ENCODE measurements at regions not wholly inside any gene's neighbourhood (a gene's known extent, or its start where the extent isn't known, plus 50 kb on each side); places are given as distances from the start of the nearest gene placed in this dataset.

GRCh38 chr4:117844594-117844993 is 189.7 kb upstream of the NDST3 start:
- Histone ChIP-seq H3K4me3 (ENCODE audit: low read length, poor library complexity, severe bottlenecking) (no peak overlapping the region), H3K79me2 (ENCODE audit: insufficient read depth, low read length) (no peaks in the 10 kb centered on the region), H2AFZ (ENCODE audit: low read length) (no peak overlapping the region), H3K9me3 (ENCODE audit: insufficient read depth, low read depth, low read length) (no peaks in the 10 kb centered on the region), H3K36me3 (ENCODE audit: insufficient read depth, low read length) (no peaks in the 10 kb centered on the region), H3K4me2 (ENCODE audit: low read depth, low read length, poor library complexity, severe bottlenecking) (no peak overlapping the region), H3K27me3 (ENCODE audit: insufficient read depth, low read length, poor library complexity, severe bottlenecking) (no peaks in the 10 kb centered on the region), H3K9ac (ENCODE audit: low read depth, low read length, poor library complexity, severe bottlenecking) (no peak overlapping the region), H3K4me1 (ENCODE audit: insufficient read depth, low read length, poor library complexity, severe bottlenecking) (no peaks in the 10 kb centered on the region), H3F3A (ENCODE audit: low read depth) (no peaks in the 10 kb centered on the region), H3K9me2 (replicated peaks; ENCODE audit: low read depth, low read length) (no peaks in the 10 kb centered on the region), H4K20me1 (ENCODE audit: insufficient read depth, low read length, poor library complexity, severe bottlenecking) (no peaks in the 10 kb centered on the region)
- TF ChIP-seq EZH2phosphoT487 (IDR thresholded peaks at IDR 0.05; ENCODE audit: borderline replicate concordance) = no peak
- TF ChIP-seq, protein P1, sequence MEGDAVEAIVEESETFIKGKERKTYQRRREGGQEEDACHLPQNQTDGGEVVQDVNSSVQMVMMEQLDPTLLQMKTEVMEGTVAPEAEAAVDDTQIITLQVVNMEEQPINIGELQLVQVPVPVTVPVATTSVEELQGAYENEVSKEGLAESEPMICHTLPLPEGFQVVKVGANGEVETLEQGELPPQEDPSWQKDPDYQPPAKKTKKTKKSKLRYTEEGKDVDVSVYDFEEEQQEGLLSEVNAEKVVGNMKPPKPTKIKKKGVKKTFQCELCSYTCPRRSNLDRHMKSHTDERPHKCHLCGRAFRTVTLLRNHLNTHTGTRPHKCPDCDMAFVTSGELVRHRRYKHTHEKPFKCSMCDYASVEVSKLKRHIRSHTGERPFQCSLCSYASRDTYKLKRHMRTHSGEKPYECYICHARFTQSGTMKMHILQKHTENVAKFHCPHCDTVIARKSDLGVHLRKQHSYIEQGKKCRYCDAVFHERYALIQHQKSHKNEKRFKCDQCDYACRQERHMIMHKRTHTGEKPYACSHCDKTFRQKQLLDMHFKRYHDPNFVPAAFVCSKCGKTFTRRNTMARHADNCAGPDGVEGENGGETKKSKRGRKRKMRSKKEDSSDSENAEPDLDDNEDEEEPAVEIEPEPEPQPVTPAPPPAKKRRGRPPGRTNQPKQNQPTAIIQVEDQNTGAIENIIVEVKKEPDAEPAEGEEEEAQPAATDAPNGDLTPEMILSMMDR (conservative IDR thresholded peaks at IDR 0.05; ENCODE audit: low read length) = no peak

DNA sequence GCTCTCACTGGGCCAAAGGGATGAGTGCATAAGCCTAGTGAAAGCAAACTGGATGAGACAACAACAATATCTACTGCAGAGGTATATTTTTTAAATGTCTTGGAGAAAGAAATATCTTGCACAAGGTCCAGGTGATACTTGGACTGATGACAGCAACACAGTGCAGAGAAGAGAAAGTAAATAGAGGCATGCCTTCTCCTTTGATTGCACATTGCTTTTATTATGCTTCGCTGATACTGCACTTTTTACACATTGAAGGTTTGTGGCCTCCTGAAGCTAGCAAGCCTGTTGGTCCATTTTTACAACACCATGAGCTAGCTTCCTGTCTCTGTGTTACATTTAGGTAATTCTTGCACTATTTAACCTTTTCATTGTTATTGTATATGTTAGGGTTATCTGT is 189.0 kb upstream of the NDST3 start:
- Histone ChIP-seq H3K9me2 (replicated peaks; ENCODE audit: low read depth, low read length) (no peaks in the 10 kb centered on the region), H3K36me3 (ENCODE audit: insufficient read depth, low read length) (no peaks in the 10 kb centered on the region), H2AFZ (ENCODE audit: low read length) (no peak overlapping the region), H3K9me3 (ENCODE audit: insufficient read depth, low read depth, low read length) (no peaks in the 10 kb centered on the region), H3K27me3 (ENCODE audit: insufficient read depth, low read length, poor library complexity, severe bottlenecking) (no peaks in the 10 kb centered on the region), H4K20me1 (ENCODE audit: insufficient read depth, low read length, poor library complexity, severe bottlenecking) (no peaks in the 10 kb centered on the region), H3K4me2 (ENCODE audit: low read depth, low read length, poor library complexity, severe bottlenecking) (no peak overlapping the region), H3K4me3 (ENCODE audit: low read length, poor library complexity, severe bottlenecking) (no peak overlapping the region), H3K9ac (ENCODE audit: low read depth, low read length, poor library complexity, severe bottlenecking) (no peak overlapping the region), H3F3A (ENCODE audit: low read depth) (no peaks in the 10 kb centered on the region), H3K4me1 (ENCODE audit: insufficient read depth, low read length, poor library complexity, severe bottlenecking) (no peaks in the 10 kb centered on the region), H3K79me2 (ENCODE audit: insufficient read depth, low read length) (no peaks in the 10 kb centered on the region)
- TF ChIP-seq, protein P1 (conservative IDR thresholded peaks at IDR 0.05; ENCODE audit: low read length) = no peak
- TF ChIP-seq EZH2phosphoT487 (IDR thresholded peaks at IDR 0.05; ENCODE audit: borderline replicate concordance) = no peak

GRCh38 chr4:117847849-117848248 is 186.4 kb upstream of the NDST3 start:
- Histone ChIP-seq H4K20me1 (ENCODE audit: insufficient read depth, low read length, poor library complexity, severe bottlenecking) (no peaks in the 10 kb centered on the region), H3K36me3 (ENCODE audit: insufficient read depth, low read length) (no peaks in the 10 kb centered on the region), H3K9me3 (ENCODE audit: insufficient read depth, low read depth, low read length) (peaks cover 5% of the 10 kb centered on the region; the same call in 1 of the 2 replicates), H3K79me2 (ENCODE audit: insufficient read depth, low read length) (no peaks in the 10 kb centered on the region), H2AFZ (ENCODE audit: low read length) (no peak overlapping the region), H3K9me2 (replicated peaks; ENCODE audit: low read depth, low read length) (no peaks in the 10 kb centered on the region), H3F3A (ENCODE audit: low read depth) (no peaks in the 10 kb centered on the region), H3K4me1 (ENCODE audit: insufficient read depth, low read length, poor library complexity, severe bottlenecking) (no peaks in the 10 kb centered on the region), H3K4me3 (ENCODE audit: low read length, poor library complexity, severe bottlenecking) (no peak overlapping the region), H3K27me3 (ENCODE audit: insufficient read depth, low read length, poor library complexity, severe bottlenecking) (no peaks in the 10 kb centered on the region), H3K4me2 (ENCODE audit: low read depth, low read length, poor library complexity, severe bottlenecking) (no peak overlapping the region), H3K9ac (ENCODE audit: low read depth, low read length, poor library complexity, severe bottlenecking) (no peak overlapping the region)
- TF ChIP-seq, protein P1 (conservative IDR thresholded peaks at IDR 0.05; ENCODE audit: low read length) = no peak
- TF ChIP-seq EZH2phosphoT487 (IDR thresholded peaks at IDR 0.05; ENCODE audit: borderline replicate concordance) = no peak
